ENCODE measurements at regions not wholly inside any gene's neighbourhood (a gene's known extent, or its start where the extent isn't known, plus 50 kb on each side); places are given as distances from the start of the nearest gene placed in this dataset.

DNA sequence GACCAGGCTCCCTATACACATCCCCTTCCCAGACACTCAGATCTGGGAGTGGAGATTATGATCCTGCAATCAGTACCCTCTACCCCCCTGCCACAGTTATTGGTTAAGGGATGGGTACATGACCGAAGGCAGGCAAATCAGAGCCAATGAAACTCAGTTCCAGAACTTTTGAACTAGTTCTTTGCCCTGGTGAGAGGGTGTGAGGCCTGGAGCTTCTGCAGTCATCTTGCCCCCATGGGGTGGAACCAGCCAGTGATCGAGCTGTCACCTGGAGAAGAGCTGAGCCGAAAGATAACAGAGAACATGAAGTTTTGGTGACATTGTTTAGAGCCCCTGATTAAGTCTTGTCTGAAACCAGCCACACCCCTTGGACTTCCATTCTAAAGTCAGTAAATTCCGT, 88.2 kb upstream of the DUSP5 start:
- TF ChIP-seq, protein P1, sequence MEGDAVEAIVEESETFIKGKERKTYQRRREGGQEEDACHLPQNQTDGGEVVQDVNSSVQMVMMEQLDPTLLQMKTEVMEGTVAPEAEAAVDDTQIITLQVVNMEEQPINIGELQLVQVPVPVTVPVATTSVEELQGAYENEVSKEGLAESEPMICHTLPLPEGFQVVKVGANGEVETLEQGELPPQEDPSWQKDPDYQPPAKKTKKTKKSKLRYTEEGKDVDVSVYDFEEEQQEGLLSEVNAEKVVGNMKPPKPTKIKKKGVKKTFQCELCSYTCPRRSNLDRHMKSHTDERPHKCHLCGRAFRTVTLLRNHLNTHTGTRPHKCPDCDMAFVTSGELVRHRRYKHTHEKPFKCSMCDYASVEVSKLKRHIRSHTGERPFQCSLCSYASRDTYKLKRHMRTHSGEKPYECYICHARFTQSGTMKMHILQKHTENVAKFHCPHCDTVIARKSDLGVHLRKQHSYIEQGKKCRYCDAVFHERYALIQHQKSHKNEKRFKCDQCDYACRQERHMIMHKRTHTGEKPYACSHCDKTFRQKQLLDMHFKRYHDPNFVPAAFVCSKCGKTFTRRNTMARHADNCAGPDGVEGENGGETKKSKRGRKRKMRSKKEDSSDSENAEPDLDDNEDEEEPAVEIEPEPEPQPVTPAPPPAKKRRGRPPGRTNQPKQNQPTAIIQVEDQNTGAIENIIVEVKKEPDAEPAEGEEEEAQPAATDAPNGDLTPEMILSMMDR (conservative IDR thresholded peaks at IDR 0.05 in 1 of 2, IDR thresholded peaks at IDR 0.05 in 1 of 2; ENCODE audit: low read depth in 1 of 2, low read length in 2 of 2) = no peak
- no peak for TF ChIP-seq EZH2 (IDR thresholded peaks at IDR 0.05; ENCODE audit: low read length, missing control alignments)

All from fibroblast of lung (primary cell).